Bone marrow (tissue), 2 donors: ENCODE measurements at regions not wholly inside any gene's neighbourhood (a gene's known extent, or its start where the extent isn't known, plus 50 kb on each side); places are given as distances from the start of the nearest gene placed in this dataset.
"Not testable (repeated sequence)": the region's sequence is repeated elsewhere in the genome, so short reads cannot be mapped to it uniquely, and the experiment has no call there.

ENCODE experiments used
- DNase-seq, 2 donors: peaks; one replicate each; lab custom pipeline; 2025; lab: John Stamatoyannopoulos, UW

GRCh38 chr7:17558135-17558534 is 259.7 kb downstream of the AHR start:
- no peak for DNase-seq

GRCh38 chr7:17558558-17559332 is 260.3 kb downstream of the AHR start:
- DNase-seq = no peak

GRCh38 chr7:17559388-17559787 is 260.9 kb downstream of the AHR start:
- DNase-seq = no peak

DNA sequence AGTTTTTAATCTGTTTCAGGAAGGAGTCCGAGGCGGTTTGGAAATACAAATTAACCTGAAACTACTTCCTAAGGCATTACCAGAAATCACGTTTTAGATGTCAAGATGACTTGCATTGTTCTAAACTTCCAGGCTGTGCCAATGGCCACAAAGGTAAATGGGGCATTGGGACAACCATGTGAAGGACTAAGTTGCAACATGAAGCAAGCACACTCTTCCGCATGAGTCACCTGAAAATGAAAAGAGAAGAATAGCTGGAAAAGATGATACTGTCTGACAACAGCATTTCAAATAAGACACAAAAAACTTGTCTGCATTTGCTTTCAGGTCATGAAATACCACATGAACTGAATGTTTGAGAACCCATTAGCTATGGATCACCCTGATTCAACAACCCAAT is 262.1 kb downstream of the AHR start:
- no peak for DNase-seq

- no peak for DNase-seq
Observed at GRCh38 chr7:17560966-17561365, 262.5 kb downstream of the AHR start.

- peak in 1 of 2 donors; percentile 90 for DNase-seq
Observed at GRCh38 chr7:17564678-17565212, 266.3 kb downstream of the AHR start.

GRCh38 chr7:17580141-17580540 is 281.7 kb downstream of the AHR start:
- no peak for DNase-seq

GRCh38 chr7:17580856-17581255 is 282.4 kb downstream of the AHR start:
- DNase-seq = no peak

- no peak for DNase-seq
Observed at GRCh38 chr7:17581301-17581700, 282.8 kb downstream of the AHR start.

DNA sequence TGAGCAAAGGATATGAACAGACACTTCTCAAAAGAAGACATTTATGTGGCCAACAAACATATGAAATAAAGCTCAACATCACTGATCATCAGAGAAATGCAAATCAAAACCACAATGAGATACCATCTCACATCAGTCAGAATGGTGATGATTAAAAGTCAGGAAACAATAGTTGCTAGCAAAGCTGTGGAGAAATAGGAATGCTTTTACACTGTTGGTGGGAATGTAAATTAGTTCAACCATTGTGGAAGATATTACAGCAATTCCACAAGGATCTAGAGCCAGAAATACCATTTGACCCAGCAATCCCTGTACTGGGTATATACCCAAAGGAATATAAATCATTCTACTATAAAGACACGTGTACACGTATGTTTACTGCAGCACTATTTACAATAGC is 284.2 kb downstream of the AHR start:
- not testable (repeated sequence) for DNase-seq

GRCh38 chr7:17583786-17584185 is 285.3 kb downstream of the AHR start:
- DNase-seq = no peak

DNA sequence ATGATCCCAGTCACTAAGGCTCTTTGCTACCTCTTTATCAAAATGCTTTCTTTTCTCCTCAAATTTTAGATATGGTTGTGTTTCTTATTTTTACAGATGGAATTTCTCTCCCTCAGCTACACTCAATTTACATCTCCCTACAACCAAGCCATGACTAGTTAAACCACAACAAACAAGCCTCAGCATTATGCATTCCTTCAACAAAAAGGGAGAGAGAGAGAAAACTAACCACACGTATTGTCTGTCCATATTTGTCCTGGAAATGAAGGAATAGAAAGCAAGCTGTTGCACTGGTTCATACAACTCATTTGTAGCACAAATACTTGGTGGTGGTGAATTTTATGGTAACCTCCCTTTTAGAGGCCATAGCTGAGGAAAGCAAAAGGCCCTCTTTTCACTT is 286.4 kb downstream of the AHR start:
- DNase-seq = no peak

GRCh38 chr7:17586711-17587110 is 288.3 kb downstream of the AHR start:
- DNase-seq = peak in 1 of 2 donors; percentile 13

GRCh38 chr7:17588730-17589129 is 290.3 kb downstream of the AHR start:
- DNase-seq = no peak

DNA sequence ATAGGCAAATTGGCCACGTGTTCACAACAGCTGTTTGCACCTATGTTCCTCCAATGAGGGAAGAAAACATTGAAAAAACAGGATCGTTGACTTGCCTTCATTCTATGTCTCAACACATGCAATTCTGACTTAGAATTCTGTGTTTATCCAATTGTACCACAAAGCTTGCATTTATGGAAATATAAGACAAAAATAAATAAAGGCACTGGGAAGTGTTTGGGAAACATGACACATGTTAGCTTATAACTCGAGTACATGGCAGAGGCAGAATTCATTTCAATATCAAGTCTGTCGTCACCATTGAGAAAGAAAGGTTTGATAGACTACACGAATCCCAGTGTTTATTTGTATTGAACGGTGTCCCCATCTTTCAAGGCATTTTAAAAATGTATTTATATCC is 291.2 kb downstream of the AHR start:
- DNase-seq = no peak

- no peak for DNase-seq
Observed at GRCh38 chr7:17590221-17590620, 291.8 kb downstream of the AHR start.

DNA sequence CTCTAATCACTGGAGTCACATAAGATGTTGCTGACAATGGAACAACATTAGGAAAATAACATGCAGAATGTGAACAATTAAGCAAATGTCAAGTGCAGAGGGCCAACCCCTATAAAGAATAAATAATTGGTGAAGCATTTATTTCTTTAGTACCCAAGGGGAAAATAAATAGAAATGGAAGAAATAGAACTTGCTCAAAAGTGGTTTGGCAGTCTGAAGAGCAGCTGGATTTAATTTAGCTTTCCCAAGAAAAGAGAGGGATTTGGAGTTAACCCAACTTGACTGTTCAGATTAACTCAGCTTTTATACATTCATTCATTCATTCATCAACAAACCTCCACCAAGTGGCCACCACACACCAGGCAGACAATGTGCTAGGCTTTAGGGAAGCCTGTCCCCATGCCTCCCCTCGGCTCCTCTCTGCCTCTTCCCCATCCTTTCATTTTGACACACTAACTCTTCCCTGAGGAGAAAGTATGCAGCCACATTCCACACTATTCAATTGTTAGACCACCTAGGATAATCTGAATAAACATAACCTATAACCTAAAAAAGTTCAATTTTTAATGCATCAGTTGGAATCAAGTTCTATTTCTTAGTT is 295.5 kb downstream of the AHR start:
- DNase-seq = no peak

- DNase-seq = no peak
Observed at GRCh38 chr7:17595546-17595945, 297.1 kb downstream of the AHR start.

DNA sequence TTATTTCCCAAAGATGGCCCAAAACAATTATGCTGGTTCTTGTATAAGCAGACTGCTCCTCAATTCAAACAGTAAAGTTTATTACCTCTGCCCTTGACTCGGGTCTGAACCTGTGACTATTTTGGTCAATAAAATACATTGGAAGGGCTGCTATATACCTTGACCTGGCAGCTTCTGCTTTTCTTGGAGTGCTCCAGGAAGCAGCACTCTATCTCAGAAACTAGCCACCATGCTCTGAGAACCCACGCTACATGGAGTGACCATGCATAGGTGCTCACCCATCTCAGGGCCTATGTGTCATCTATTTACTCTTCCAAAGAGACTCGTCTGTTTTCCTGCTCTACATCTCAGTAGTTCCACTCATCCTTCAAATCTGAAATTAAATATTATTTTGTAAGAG is 299.9 kb downstream of the AHR start:
- DNase-seq = no peak

GRCh38 chr7:17598846-17599245 is 300.4 kb downstream of the AHR start:
- no peak for DNase-seq

DNA sequence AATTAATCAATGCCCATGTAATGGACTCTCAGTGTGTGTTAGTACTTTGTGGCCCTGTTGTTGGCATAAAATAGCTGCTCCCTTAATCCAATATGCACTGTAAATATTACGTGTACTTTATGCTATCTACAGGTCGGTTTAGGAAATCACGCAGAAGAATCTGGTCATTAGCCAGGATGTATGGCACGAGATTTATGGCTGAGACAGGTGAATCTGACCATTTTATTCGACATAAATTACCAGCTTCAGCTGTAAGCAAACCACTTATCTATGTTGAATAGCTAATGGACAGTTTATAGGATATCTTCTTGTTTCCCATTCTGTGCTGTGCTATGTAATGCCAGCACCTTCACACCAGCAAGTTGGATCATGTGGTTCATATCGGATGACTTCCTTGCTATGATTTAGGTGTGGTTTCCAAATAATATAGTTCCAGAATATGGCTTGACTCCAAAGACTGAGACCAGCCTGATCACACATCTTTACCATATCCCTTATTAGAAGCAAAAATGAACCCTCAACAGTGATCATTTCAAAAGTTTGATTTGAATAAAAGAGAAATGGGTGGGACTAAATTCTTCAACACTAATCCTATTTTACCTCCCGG is 301.4 kb downstream of the AHR start:
- DNase-seq = no peak

GRCh38 chr7:17600340-17600752 is 301.9 kb downstream of the AHR start:
- DNase-seq = no peak

- no peak for DNase-seq
Observed at GRCh38 chr7:17601921-17602320, 303.5 kb downstream of the AHR start.
